Dendritic cell treated with granulocyte-macrophage colony-stimulating factor and Interleukin-4, amounts not matched to agents 40 ng/mL and 50 ng/mL, for 4 days (primary cell): ENCODE measurements at regions not wholly inside any gene's neighbourhood (a gene's known extent, or its start where the extent isn't known, plus 50 kb on each side); places are given as distances from the start of the nearest gene placed in this dataset.
"Not testable (repeated sequence)": the region's sequence is repeated elsewhere in the genome, so short reads cannot be mapped to it uniquely, and the experiment has no call there.

Experiments
- H3K27ac Mint-ChIP-seq: one replicate; pipeline ENCODE4 v1.8.0; 2022; ENCODE audit warnings: mild to moderate bottlenecking, mixed read lengths
- H3K27me3 Mint-ChIP-seq: one replicate; pipeline ENCODE4 v1.8.0; 2022; ENCODE audit warnings: mild to moderate bottlenecking, mixed read lengths
- H3K36me3 Mint-ChIP-seq: one replicate; pipeline ENCODE4 v1.8.0; 2022; ENCODE audit warnings: low read depth, mixed read lengths
- H3K4me1 Mint-ChIP-seq: one replicate; pipeline ENCODE4 v1.8.0; 2022; ENCODE audit warnings: low read depth, mixed read lengths
- H3K4me3 Mint-ChIP-seq: one replicate; pipeline ENCODE4 v1.8.0; 2022; ENCODE audit warnings: mild to moderate bottlenecking, moderate library complexity, mixed read lengths
- H3K9me3 Mint-ChIP-seq: one replicate; pipeline ENCODE4 v1.8.0; 2022; ENCODE audit warnings: mixed read lengths
- intact Hi-C: fragments of 100-400 bp; cut with micrococcal nuclease; formaldehyde crosslinking; loops from one replicate; pipeline ENCODE4 v1.15.0; 2022

DNA sequence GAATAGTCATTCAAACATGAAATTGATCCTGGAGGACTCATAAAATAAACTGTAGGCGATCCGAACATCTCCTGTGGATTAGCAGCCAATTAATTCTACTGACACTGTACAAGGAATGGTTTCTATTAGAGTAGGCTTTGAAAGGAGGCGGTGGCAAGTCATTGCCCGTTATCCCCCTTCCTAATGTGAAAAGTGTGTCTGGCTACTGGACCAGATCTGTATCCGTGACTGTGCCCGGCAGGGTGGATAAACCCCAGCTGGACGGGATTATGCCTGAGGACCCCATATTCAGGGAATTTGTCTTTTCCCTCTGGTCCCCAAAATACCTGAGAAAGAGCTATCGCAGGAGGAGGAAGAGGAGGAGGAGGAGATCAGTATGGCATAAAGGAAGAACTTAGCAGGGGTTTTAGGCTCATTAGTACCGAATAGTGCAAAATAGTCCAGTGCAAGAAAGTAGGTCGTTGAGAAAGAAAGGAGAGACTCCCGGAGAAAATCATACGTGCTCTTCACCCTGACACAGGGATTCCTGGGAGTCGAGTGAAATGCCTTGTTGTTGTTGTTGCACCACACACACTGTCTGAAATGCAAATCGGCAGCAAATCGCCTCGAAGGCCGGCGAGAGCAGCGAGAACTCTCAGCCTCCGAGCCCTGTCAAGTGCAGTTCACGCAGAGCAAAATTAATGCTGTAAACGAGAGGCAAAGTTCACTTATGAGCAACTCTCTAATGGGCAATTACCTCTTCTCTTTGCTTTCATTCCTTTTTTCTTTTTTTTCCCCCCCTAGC lies 178.9 kb upstream of the ARID1B start:
- no peak overlapping the region for H3K4me3 Mint-ChIP-seq
- no peaks in the 10 kb centered on the region for H3K27me3 Mint-ChIP-seq
- no peaks in the 10 kb centered on the region for H3K36me3 Mint-ChIP-seq
- H3K4me1 Mint-ChIP-seq = no peaks in the 10 kb centered on the region
- no peaks in the 10 kb centered on the region for H3K9me3 Mint-ChIP-seq
- H3K27ac Mint-ChIP-seq = no peak overlapping the region
- intact Hi-C loops = no loop called here

- Mint-ChIP-seq H3K27ac (no peak overlapping the region), H3K36me3 (no peaks in the 10 kb centered on the region), H3K9me3 (no peaks in the 10 kb centered on the region), H3K27me3 (no peaks in the 10 kb centered on the region), H3K4me3 (no peak overlapping the region), H3K4me1 (no peaks in the 10 kb centered on the region)
- intact Hi-C loops = no loop called here
Measured at GRCh38 chr6:156597095-156597494, 180.1 kb upstream of the ARID1B start.

DNA sequence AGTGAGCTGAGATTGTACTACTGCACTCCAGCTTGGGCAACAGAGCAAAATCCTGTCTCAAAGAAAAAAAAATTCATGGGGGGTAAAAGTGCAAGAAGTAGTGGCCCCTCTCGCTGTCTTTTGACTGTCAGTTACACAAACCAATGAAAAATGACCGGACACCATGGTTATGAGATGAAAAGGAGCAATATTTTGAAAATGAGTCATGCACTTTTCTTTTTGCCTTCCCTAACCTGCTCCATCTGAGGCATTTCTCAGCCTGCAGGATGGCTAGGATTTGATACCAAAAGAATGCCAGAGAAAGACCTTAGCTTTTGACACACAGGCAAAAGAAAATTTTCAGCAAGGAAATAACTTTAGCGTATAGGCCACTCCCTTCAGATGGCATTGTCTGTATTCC lies 181.7 kb upstream of the ARID1B start:
- Mint-ChIP-seq H3K4me3 (no peak overlapping the region), H3K36me3 (no peaks in the 10 kb centered on the region), H3K27me3 (no peaks in the 10 kb centered on the region), H3K9me3 (no peaks in the 10 kb centered on the region), H3K27ac (no peak overlapping the region), H3K4me1 (no peaks in the 10 kb centered on the region)
- intact Hi-C loops = no loop called here

DNA sequence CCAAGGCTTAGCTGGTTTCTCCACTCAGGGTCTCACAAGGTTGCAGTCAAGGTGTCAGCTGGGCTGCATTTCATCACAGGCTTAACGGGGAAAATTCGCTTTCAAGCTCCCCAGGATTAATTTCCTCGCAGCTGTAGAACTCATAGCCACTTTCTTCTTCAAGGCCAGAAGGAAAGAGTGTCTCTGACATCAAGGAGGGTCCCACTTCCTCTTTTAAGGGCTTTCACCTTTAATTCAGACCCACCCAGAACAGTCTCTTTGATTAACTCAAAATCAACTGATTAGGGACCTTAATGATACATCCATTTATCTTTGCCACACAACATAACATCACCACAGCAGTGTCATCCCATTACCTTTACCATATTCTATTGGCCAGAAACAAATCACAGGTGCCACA lies 183.3 kb upstream of the ARID1B start:
- Mint-ChIP-seq H3K4me3 (no peak overlapping the region), H3K36me3 (no peaks in the 10 kb centered on the region), H3K9me3 (no peaks in the 10 kb centered on the region), H3K27me3 (no peaks in the 10 kb centered on the region), H3K4me1 (no peaks in the 10 kb centered on the region), H3K27ac (no peak overlapping the region)
- intact Hi-C loops = no loop called here

DNA sequence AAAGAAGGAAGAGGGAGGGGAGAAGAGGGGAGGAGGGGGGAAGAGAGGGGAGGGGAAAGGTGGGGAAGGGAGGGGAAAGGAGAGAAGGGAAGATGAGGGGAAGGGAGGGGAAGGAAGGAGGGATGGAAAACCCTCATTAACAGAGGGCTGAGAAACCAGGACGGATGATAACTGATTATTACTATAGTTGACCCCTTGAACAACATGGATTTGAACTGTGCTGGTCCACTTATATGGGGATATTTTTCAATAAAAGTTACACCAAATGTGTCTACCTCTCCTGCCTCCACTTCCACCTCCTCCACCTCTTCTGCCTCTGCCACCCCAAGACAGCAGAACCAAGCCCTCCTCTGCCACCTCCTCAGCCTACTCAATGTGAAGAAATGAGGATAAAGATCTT lies 184.1 kb upstream of the ARID1B start:
- H3K36me3 Mint-ChIP-seq = no peaks in the 10 kb centered on the region
- H3K27ac Mint-ChIP-seq = no peak overlapping the region
- H3K4me3 Mint-ChIP-seq = no peak overlapping the region
- no peaks in the 10 kb centered on the region for H3K9me3 Mint-ChIP-seq
- no peaks in the 10 kb centered on the region for H3K4me1 Mint-ChIP-seq
- intact Hi-C loops = no loop called here
- H3K27me3 Mint-ChIP-seq = no peaks in the 10 kb centered on the region

DNA sequence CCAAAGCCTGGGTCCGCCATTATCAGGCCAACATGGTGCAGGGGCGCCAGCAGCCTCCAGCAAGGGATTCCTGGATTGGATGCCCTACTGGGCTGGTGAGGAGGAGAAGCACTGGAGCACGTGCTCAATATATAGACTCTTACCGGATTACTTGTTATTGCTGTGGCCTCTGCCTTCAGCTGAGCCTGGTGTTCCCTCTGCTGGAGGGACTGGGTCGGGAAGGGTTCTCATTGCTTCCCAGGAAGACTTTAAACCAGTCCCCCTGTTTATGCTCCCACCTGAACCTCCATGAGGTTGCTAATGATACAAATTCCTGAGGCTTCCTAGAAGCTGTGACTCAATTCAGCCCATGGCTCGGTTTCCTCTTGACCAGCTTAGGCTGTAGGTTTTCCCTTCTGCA lies 186.7 kb upstream of the ARID1B start:
- intact Hi-C loops = no loop called here
- Mint-ChIP-seq H3K4me3 (no peak overlapping the region), H3K27ac (no peak overlapping the region), H3K36me3 (no peaks in the 10 kb centered on the region), H3K4me1 (no peaks in the 10 kb centered on the region), H3K9me3 (no peaks in the 10 kb centered on the region), H3K27me3 (no peaks in the 10 kb centered on the region)

DNA sequence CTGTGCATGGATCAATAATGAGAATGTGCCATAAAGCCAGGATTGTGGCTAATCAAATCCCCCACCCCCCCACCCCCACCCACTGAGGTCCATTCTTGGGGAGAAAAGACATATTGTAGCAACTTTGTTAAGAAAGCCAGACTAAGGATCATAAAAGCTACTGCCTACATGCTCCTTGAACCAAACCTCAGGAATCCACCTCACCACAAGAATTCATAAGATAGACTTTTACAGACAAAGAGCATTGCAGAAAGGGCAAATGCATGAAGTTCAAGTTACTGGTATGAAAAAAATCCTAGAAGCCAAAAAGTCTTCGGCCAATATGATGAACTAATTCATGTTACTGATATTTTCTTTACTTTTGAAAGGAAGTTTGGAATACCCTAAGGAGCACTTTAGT lies 187.9 kb upstream of the ARID1B start:
- Mint-ChIP-seq H3K4me1 (peaks cover 2% of the 10 kb centered on the region), H3K9me3 (no peaks in the 10 kb centered on the region), H3K4me3 (no peak overlapping the region), H3K36me3 (no peaks in the 10 kb centered on the region), H3K27ac (no peak overlapping the region), H3K27me3 (no peaks in the 10 kb centered on the region)
- intact Hi-C loops = no loop called here

DNA sequence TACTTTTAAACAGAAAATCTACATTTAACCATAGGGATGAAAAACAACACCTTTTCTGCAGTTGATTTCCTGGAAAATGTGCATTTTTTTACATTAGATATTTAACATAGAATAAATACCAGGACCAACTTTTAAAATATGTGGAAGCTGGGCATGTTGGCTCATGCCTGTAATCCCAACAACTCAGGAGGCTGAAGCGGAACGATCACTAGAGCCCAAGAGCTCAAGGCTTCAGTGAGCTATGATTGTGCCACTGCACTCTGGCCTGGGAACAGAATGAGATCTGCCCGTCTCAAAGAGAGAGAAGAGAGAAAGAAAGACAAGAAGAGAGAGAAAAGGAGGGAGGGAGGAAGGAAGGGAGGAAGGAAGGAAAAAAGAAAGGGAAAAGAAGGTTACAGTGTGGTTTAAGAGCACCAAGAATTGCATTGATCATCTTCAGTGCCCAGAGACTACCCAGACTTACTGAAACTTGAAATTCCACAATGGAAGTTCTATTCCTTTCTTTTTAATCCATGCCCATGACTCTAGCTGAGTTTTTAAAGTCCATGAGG lies 189.4 kb upstream of the ARID1B start:
- Mint-ChIP-seq H3K27ac (no peak overlapping the region), H3K27me3 (no peaks in the 10 kb centered on the region), H3K4me3 (no peak overlapping the region), H3K4me1 (peaks cover 9% of the 10 kb centered on the region), H3K9me3 (no peaks in the 10 kb centered on the region), H3K36me3 (no peaks in the 10 kb centered on the region)
- intact Hi-C loops = no loop called here

DNA sequence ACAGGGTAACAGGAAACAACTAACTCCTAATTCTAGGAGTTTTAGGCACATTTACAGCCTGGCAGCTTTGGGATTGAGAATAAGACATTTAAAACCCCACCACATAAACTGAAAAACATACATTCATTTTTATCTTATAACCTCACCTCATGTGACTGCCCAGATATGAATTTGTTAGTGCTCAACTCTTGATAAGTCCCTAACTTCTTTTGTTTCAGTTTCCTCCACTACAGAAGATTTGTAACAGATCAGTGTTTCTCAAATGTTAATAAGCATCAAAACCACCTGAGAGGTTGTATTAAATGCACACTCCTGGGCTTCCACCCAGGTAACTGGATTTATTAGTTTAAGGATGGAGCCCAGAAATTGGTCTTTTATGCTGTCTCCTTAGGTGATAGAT lies 190.1 kb upstream of the ARID1B start:
- Mint-ChIP-seq H3K9me3 (no peaks in the 10 kb centered on the region), H3K4me3 (no peak overlapping the region), H3K27ac (no peak overlapping the region), H3K4me1 (peaks cover 9% of the 10 kb centered on the region), H3K36me3 (no peaks in the 10 kb centered on the region), H3K27me3 (no peaks in the 10 kb centered on the region)
- intact Hi-C loops = no loop called here

DNA sequence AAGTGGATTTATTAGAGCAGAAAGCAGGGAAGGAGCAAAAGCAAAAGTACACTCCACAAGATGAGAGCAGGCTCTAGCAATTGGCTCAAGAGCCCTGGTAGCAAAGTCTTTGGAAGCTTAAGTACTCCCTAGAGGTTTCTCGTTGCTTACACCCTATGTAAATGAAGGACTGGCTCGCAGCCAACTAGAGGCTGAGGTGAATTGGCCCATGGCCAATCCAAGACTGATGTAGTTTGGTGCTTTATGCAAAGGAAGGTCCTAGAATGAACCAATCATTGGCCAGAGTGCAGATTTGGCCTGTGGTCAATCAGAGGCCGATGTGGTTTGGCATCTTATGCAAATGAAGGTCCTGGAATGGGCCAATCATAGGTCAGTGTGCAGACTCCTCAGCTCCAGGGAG lies 191.3 kb upstream of the ARID1B start:
- no peaks in the 10 kb centered on the region for H3K9me3 Mint-ChIP-seq
- peaks cover 9% of the 10 kb centered on the region for H3K4me1 Mint-ChIP-seq
- H3K36me3 Mint-ChIP-seq = no peaks in the 10 kb centered on the region
- intact Hi-C loops = no loop called here
- no peak overlapping the region for H3K4me3 Mint-ChIP-seq
- H3K27ac Mint-ChIP-seq = no peak overlapping the region
- H3K27me3 Mint-ChIP-seq = no peaks in the 10 kb centered on the region

GRCh38 chr6:156584121-156584520 lies 193.1 kb upstream of the ARID1B start:
- intact Hi-C loops, H3K27ac Mint-ChIP-seq, H3K4me3 Mint-ChIP-seq, H3K36me3 Mint-ChIP-seq, H3K4me1 Mint-ChIP-seq, H3K9me3 Mint-ChIP-seq, H3K27me3 Mint-ChIP-seq: not testable (repeated sequence)

DNA sequence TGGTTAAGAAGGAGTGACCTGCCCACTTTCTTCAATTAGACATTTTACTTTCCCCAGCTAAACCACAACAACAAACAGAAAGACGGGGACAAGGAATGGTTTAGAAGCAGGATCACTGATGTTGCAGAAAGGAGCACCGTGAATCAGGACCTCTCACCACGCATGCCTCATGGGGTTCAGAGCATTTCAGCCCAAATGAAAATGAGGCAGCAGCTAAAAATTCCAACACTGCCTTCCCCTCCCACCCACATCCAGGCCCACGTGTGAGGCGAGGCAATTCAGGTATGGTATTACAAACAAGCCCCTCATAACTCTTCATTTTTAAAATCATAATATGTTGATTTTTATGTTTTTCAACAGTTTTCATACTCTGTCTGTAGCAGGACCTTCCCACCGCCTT lies 194.1 kb upstream of the ARID1B start:
- Mint-ChIP-seq H3K4me3 (no peak overlapping the region), H3K27me3 (no peaks in the 10 kb centered on the region), H3K36me3 (no peaks in the 10 kb centered on the region), H3K4me1 (peaks cover 9% of the 10 kb centered on the region), H3K27ac (no peak overlapping the region), H3K9me3 (peaks cover 19% of the 10 kb centered on the region)
- intact Hi-C loops = no loop called here

GRCh38 chr6:156582509-156582992 lies 194.6 kb upstream of the ARID1B start:
- H3K9me3 Mint-ChIP-seq = peaks cover 24% of the 10 kb centered on the region
- H3K27me3 Mint-ChIP-seq = no peaks in the 10 kb centered on the region
- intact Hi-C loops = no loop called here
- H3K4me3 Mint-ChIP-seq = no peak overlapping the region
- H3K4me1 Mint-ChIP-seq = peaks cover 9% of the 10 kb centered on the region
- H3K36me3 Mint-ChIP-seq = no peaks in the 10 kb centered on the region
- H3K27ac Mint-ChIP-seq = no peak overlapping the region

- H3K4me1 Mint-ChIP-seq = peaks cover 9% of the 10 kb centered on the region
- H3K36me3 Mint-ChIP-seq = no peaks in the 10 kb centered on the region
- intact Hi-C loops = no loop called here
Measured at GRCh38 chr6:156579564-156579963, 197.6 kb upstream of the ARID1B start.

DNA sequence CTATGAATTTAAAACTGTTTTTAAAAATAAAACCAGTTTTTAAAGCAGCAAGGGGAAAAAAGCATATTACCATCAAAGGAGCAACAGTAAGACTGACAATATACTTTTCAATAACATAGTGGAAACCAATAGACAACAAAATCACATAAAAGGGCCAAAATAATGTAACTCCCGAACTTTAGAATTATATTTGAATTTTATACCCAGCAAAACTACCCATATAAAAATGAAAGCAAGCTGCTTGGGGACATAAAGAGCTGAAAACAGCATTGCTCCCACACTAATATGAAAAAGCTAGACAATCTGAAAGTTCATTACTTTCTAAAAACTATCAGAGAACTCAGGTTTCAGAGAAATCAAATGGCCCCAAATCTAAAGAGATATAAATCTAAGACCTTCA lies 199.4 kb upstream of the ARID1B start:
- H3K4me3 Mint-ChIP-seq = no peak overlapping the region
- H3K27ac Mint-ChIP-seq = no peak overlapping the region
- H3K4me1 Mint-ChIP-seq = no peaks in the 10 kb centered on the region
- peaks cover 41% of the 10 kb centered on the region for H3K9me3 Mint-ChIP-seq
- no peaks in the 10 kb centered on the region for H3K27me3 Mint-ChIP-seq
- intact Hi-C loops = no loop called here
- no peaks in the 10 kb centered on the region for H3K36me3 Mint-ChIP-seq

More at GRCh38 chr6:156579564-156579963, 197.6 kb upstream of the ARID1B start:
- no peaks in the 10 kb centered on the region for H3K27me3 Mint-ChIP-seq
- H3K4me3 Mint-ChIP-seq = no peak overlapping the region
- peaks cover 41% of the 10 kb centered on the region for H3K9me3 Mint-ChIP-seq
- H3K27ac Mint-ChIP-seq = no peak overlapping the region
